NCI-H524 (cell line): ENCODE measurements at regions not wholly inside any gene's neighbourhood (a gene's known extent, or its start where the extent isn't known, plus 50 kb on each side); places are given as distances from the start of the nearest gene placed in this dataset.

ENCODE experiments used
- DNase-seq, 2 experiments: peaks; one replicate each; lab custom pipeline; 2025; lab: John Stamatoyannopoulos, UW

GRCh38 chr6:156060013-156060412, 604.4 kb upstream of the NOX3 start:
- DNase-seq: no peak

- DNase-seq: no peak
These were observed 602.7 kb upstream of the NOX3 start for GRCh38 chr6:156058356-156058755.

GRCh38 chr6:156057869-156058268, 602.2 kb upstream of the NOX3 start:
- DNase-seq: no peak

- DNase-seq: no peak
These were observed 600.4 kb upstream of the NOX3 start for GRCh38 chr6:156056085-156056484.

- DNase-seq: no peak
These were observed 598.0 kb upstream of the NOX3 start for GRCh38 chr6:156053626-156054025.

- no peak for DNase-seq
These were observed 591.3 kb upstream of the NOX3 start for GRCh38 chr6:156046841-156047449.

- no peak for DNase-seq
These were observed 590.6 kb upstream of the NOX3 start for GRCh38 chr6:156046268-156046665.

GRCh38 chr6:156045401-156046267, 590.0 kb upstream of the NOX3 start:
- no peak for DNase-seq

- no peak for DNase-seq
These were observed 578.0 kb upstream of the NOX3 start for GRCh38 chr6:156033598-156033997.

- DNase-seq: no peak
These were observed 575.9 kb upstream of the NOX3 start for GRCh38 chr6:156031516-156031915.

- DNase-seq: no peak
These were observed 574.4 kb upstream of the NOX3 start for GRCh38 chr6:156030053-156030452.

GRCh38 chr6:156029286-156029985, 573.8 kb upstream of the NOX3 start:
- peak in 1 of 2 experiments; percentile 62 for DNase-seq

- DNase-seq: no peak
These were observed 572.9 kb upstream of the NOX3 start for GRCh38 chr6:156028335-156029131.

GRCh38 chr6:156027248-156027626, 571.6 kb upstream of the NOX3 start:
- DNase-seq: no peak

GRCh38 chr6:156026486-156027247, 571.0 kb upstream of the NOX3 start:
- no peak for DNase-seq

- no peak for DNase-seq
These were observed 568.7 kb upstream of the NOX3 start for GRCh38 chr6:156024339-156024738.

GRCh38 chr6:156021746-156022396, 566.2 kb upstream of the NOX3 start:
- DNase-seq: no peak

GRCh38 chr6:156017838-156018237, 562.2 kb upstream of the NOX3 start:
- DNase-seq: no peak

GRCh38 chr6:156016186-156016976, 560.7 kb upstream of the NOX3 start:
- DNase-seq: no peak

- no peak for DNase-seq
These were observed 557.5 kb upstream of the NOX3 start for GRCh38 chr6:156013155-156013554.
